HG03442 (cell line): ENCODE measurements at regions not wholly inside any gene's neighbourhood (a gene's known extent, or its start where the extent isn't known, plus 50 kb on each side); places are given as distances from the start of the nearest gene placed in this dataset.
A peak's percentile ranks its signal among the peaks of the same experiment; 100 is the strongest.

Source experiments
- ATAC-seq: cut with Tn5 transposase; IDR thresholded peaks from one replicate; pipeline ENCODE4 v1.9.1; 2021; ENCODE audit warnings: mild to moderate bottlenecking, moderate library complexity; ENCODE audit not compliant: unreplicated experiment

- ATAC-seq, result no peak
These were observed 408.3 kb downstream of the HNRNPD start for GRCh38 chr4:81965454-81965853.

GRCh38 chr4:81963763-81964020 is 410.1 kb downstream of the HNRNPD start:
- no peak for ATAC-seq

GRCh38 chr4:81963015-81963762 is 410.6 kb downstream of the HNRNPD start:
- no peak for ATAC-seq

- ATAC-seq, result no peak
These were observed 412.8 kb downstream of the HNRNPD start for GRCh38 chr4:81960961-81961360.

- ATAC-seq, result no peak
These were observed 419.5 kb downstream of the HNRNPD start for GRCh38 chr4:81954271-81954670.

GRCh38 chr4:81951891-81952455 is 421.8 kb downstream of the HNRNPD start:
- ATAC-seq, result no peak

GRCh38 chr4:81946996-81947395 is 426.8 kb downstream of the HNRNPD start:
- no peak for ATAC-seq

GRCh38 chr4:81930506-81931238 is 443.1 kb downstream of the HNRNPD start:
- no peak for ATAC-seq

GRCh38 chr4:81923140-81923539 is 450.7 kb downstream of the HNRNPD start:
- ATAC-seq, result no peak

GRCh38 chr4:81922313-81922712 is 450.6 kb upstream of the RASGEF1B start:
- ATAC-seq, result no peak

- no peak for ATAC-seq
These were observed 450.0 kb upstream of the RASGEF1B start for GRCh38 chr4:81921751-81922159.

- no peak for ATAC-seq
These were observed 448.1 kb upstream of the RASGEF1B start for GRCh38 chr4:81919810-81920209.

GRCh38 chr4:81919223-81919622 is 447.5 kb upstream of the RASGEF1B start:
- ATAC-seq, result peak; percentile 56

GRCh38 chr4:81915430-81915829 is 443.7 kb upstream of the RASGEF1B start:
- ATAC-seq, result no peak

- ATAC-seq, result no peak
These were observed 442.9 kb upstream of the RASGEF1B start for GRCh38 chr4:81914623-81915022.

GRCh38 chr4:81913427-81913879 is 441.7 kb upstream of the RASGEF1B start:
- peak; percentile 85 for ATAC-seq

- ATAC-seq, result no peak
These were observed 440.8 kb upstream of the RASGEF1B start for GRCh38 chr4:81912376-81913030.

GRCh38 chr4:81906905-81907304 is 435.2 kb upstream of the RASGEF1B start:
- ATAC-seq, result no peak

GRCh38 chr4:81905971-81906370 is 434.3 kb upstream of the RASGEF1B start:
- peak; percentile 96 for ATAC-seq

GRCh38 chr4:81904121-81904520 is 432.4 kb upstream of the RASGEF1B start:
- ATAC-seq, result no peak

- ATAC-seq, result no peak
These were observed 431.5 kb upstream of the RASGEF1B start for GRCh38 chr4:81903212-81903611.
